Ishikawa (cell line): ENCODE measurements at regions not wholly inside any gene's neighbourhood (a gene's known extent, or its start where the extent isn't known, plus 50 kb on each side); places are given as distances from the start of the nearest gene placed in this dataset.

ENCODE experiments used
- CEBPB ChIP-seq: IDR thresholded peaks from 2 replicates; pipeline ENCODE4 v1.6.1; 2012
- CREB1 ChIP-seq: IDR thresholded peaks from 2 replicates; pipeline ENCODE4 v1.6.1; 2012; ENCODE audit warnings: low read depth
- EGR1 ChIP-seq: IDR thresholded peaks from 2 replicates; pipeline ENCODE4 v1.6.1; 2012
- EP300 ChIP-seq: IDR thresholded peaks from 2 replicates; pipeline ENCODE4 v1.6.1; 2012; ENCODE audit warnings: borderline replicate concordance
- FOXM1 ChIP-seq: IDR thresholded peaks from 2 replicates; pipeline ENCODE4 v1.6.1; 2012; ENCODE audit warnings: low read depth, borderline replicate concordance
- MAX ChIP-seq: IDR thresholded peaks from 2 replicates; pipeline ENCODE4 v1.6.1; 2012
- NFIC ChIP-seq: IDR thresholded peaks from 2 replicates; pipeline ENCODE4 v1.6.1; 2012
- RAD21 ChIP-seq: IDR thresholded peaks from 2 replicates; pipeline ENCODE4 v1.6.1; 2012; ENCODE audit warnings: low read depth
- REST ChIP-seq: IDR thresholded peaks from 2 replicates; pipeline ENCODE4 v1.6.1; 2012; ENCODE audit warnings: low read depth, mild to moderate bottlenecking
- TAF1 ChIP-seq: IDR thresholded peaks from 2 replicates; pipeline ENCODE4 v1.6.1; 2012; ENCODE audit warnings: low read depth, mild to moderate bottlenecking
- TCF12 ChIP-seq: IDR thresholded peaks from 2 replicates; pipeline ENCODE4 v1.6.1; 2012; ENCODE audit warnings: low read depth
- TEAD4 ChIP-seq: IDR thresholded peaks from 2 replicates; pipeline ENCODE4 v1.6.1; 2012
- USF1 ChIP-seq: IDR thresholded peaks from 2 replicates; pipeline ENCODE4 v1.6.1; 2012
- YY1 ChIP-seq: IDR thresholded peaks from 2 replicates; pipeline ENCODE4 v1.6.1; 2012; ENCODE audit warnings: low read depth
- ZBTB7A ChIP-seq: IDR thresholded peaks from 2 replicates; pipeline ENCODE4 v1.6.1; 2012; ENCODE audit warnings: low read depth

GRCh38 chr19:30886222-30886621 lies 463.0 kb downstream of the TSHZ3 start:
- TF ChIP-seq RAD21 (no peak), YY1 (no peak), CEBPB (no peak), MAX (no peak), FOXM1 (no peak), REST (no peak), TEAD4 (no peak), NFIC (no peak), USF1 (no peak), CREB1 (no peak), ZBTB7A (no peak)

GRCh38 chr19:30884146-30884812 lies 465.0 kb downstream of the TSHZ3 start:
- TF ChIP-seq EP300 (no peak), CREB1 (no peak), TAF1 (no peak), USF1 (no peak), YY1 (no peak)

GRCh38 chr19:30883071-30883470 lies 466.2 kb downstream of the TSHZ3 start:
- no peak for TF ChIP-seq USF1
- no peak for TF ChIP-seq CEBPB
- TF ChIP-seq EP300, result no peak
- no peak for TF ChIP-seq REST
- no peak for TF ChIP-seq NFIC
- TF ChIP-seq TCF12, result no peak
- TF ChIP-seq FOXM1, result no peak
- TF ChIP-seq YY1, result no peak
- TF ChIP-seq RAD21, result no peak
- no peak for TF ChIP-seq CREB1
- TF ChIP-seq MAX, result no peak

- TF ChIP-seq EP300 (no peak), CREB1 (no peak), USF1 (no peak), MAX (no peak)
Observed at GRCh38 chr19:30882411-30883005, 466.7 kb downstream of the TSHZ3 start.

GRCh38 chr19:30881930-30882329 lies 467.3 kb downstream of the TSHZ3 start:
- TF ChIP-seq TCF12 (no peak), NFIC (no peak), TEAD4 (no peak), EGR1 (no peak), TAF1 (no peak), FOXM1 (no peak), YY1 (no peak), MAX (no peak), RAD21 (no peak), CREB1 (no peak), EP300 (no peak), ZBTB7A (no peak), REST (no peak), CEBPB (no peak), USF1 (no peak)
